H9 (cell line): ENCODE measurements at regions not wholly inside any gene's neighbourhood (a gene's known extent, or its start where the extent isn't known, plus 50 kb on each side); places are given as distances from the start of the nearest gene placed in this dataset.
"Not testable (repeated sequence)": the region's sequence is repeated elsewhere in the genome, so short reads cannot be mapped to it uniquely, and the experiment has no call there.

Source experiments
- DNase-seq: peaks from one replicate; pipeline ENCODE4 v3.0.0-alpha.2; 2017
- H2AFZ ChIP-seq: one replicate; pipeline ENCODE4 v1.6.1; 2013; ENCODE audit warnings: mild to moderate bottlenecking, low read length, control low read depth, moderate library complexity
- H2AK5ac ChIP-seq: 2 replicates; pipeline ENCODE4 v1.6.1; 2013; ENCODE audit warnings: low read length, control low read depth, mixed read lengths; ENCODE audit not compliant: insufficient read length
- H2BK120ac ChIP-seq: one replicate; pipeline ENCODE4 v1.6.1; 2013; ENCODE audit warnings: low read depth, mild to moderate bottlenecking, low read length, control low read depth, inconsistent platforms; ENCODE audit not compliant: poor library complexity, severe bottlenecking
- H2BK12ac ChIP-seq: 2 replicates; pipeline ENCODE4 v1.6.1; 2013; ENCODE audit warnings: low read length, control low read depth, mixed read lengths, low read depth; ENCODE audit not compliant: insufficient read length
- H2BK15ac ChIP-seq: 2 replicates; pipeline ENCODE4 v1.6.1; 2013; ENCODE audit warnings: low read depth, low read length, control low read depth
- H2BK20ac ChIP-seq: one replicate; pipeline ENCODE4 v1.6.1; 2013; ENCODE audit warnings: low read depth, mild to moderate bottlenecking, low read length, control low read depth, inconsistent platforms; ENCODE audit not compliant: poor library complexity, severe bottlenecking
- H2BK5ac ChIP-seq: 2 replicates; pipeline ENCODE4 v1.6.1; 2013; ENCODE audit warnings: low read length, control low read depth, mixed read lengths; ENCODE audit not compliant: insufficient read length
- H3K14ac ChIP-seq: 2 replicates; pipeline ENCODE4 v1.6.1; 2013; ENCODE audit warnings: low read length, control low read depth; ENCODE audit not compliant: insufficient read depth
- H3K18ac ChIP-seq: 2 replicates; pipeline ENCODE4 v1.6.1; 2013; ENCODE audit warnings: low read depth, mild to moderate bottlenecking, mixed read lengths, low read length, control low read depth; ENCODE audit not compliant: insufficient read length
- H3K23ac ChIP-seq: 2 replicates; pipeline ENCODE4 v1.6.1; 2013; ENCODE audit warnings: low read length, control low read depth, mixed read lengths, low read depth; ENCODE audit not compliant: insufficient read length
- H3K23me2 ChIP-seq: 2 replicates; pipeline ENCODE4 v1.6.1; 2013; ENCODE audit warnings: low read depth, mild to moderate bottlenecking, mixed read lengths, low read length, control low read depth; ENCODE audit not compliant: insufficient read length, poor library complexity, severe bottlenecking
- H3K27ac ChIP-seq: 2 replicates; pipeline ENCODE4 v1.5.1; 2013; ENCODE audit warnings: low read length, control low read depth, mixed read lengths, low read depth; ENCODE audit not compliant: insufficient read length
- H3K27me3 ChIP-seq: 2 replicates; pipeline ENCODE4 v1.6.1; 2013; ENCODE audit warnings: low read length, control low read depth, inconsistent platforms; ENCODE audit not compliant: insufficient read depth
- H3K4ac ChIP-seq: 2 replicates; pipeline ENCODE4 v1.6.1; 2013; ENCODE audit warnings: low read depth, mild to moderate bottlenecking, control low read depth, inconsistent platforms, low read length, moderate library complexity
- H3K4me1 ChIP-seq: 2 replicates; pipeline ENCODE4 v1.6.1; 2013; ENCODE audit warnings: low read length, control low read depth, inconsistent platforms; ENCODE audit not compliant: insufficient read depth
- H3K4me2 ChIP-seq: 2 replicates; pipeline ENCODE4 v1.6.1; 2013; ENCODE audit warnings: low read length, control low read depth, mixed read lengths; ENCODE audit not compliant: insufficient read length, insufficient read depth
- H3K56ac ChIP-seq: 2 replicates; pipeline ENCODE4 v1.6.1; 2013; ENCODE audit warnings: low read depth, mild to moderate bottlenecking, mixed read lengths, low read length, control low read depth; ENCODE audit not compliant: insufficient read length
- H3K79me1 ChIP-seq: 2 replicates; pipeline ENCODE4 v1.6.1; 2013; ENCODE audit warnings: low read depth, mild to moderate bottlenecking, moderate library complexity, low read length, control low read depth, inconsistent platforms; ENCODE audit not compliant: insufficient read depth, poor library complexity, severe bottlenecking
- H3K79me2 ChIP-seq: 2 replicates; pipeline ENCODE4 v1.6.1; 2013; ENCODE audit warnings: low read length, control low read depth, inconsistent platforms; ENCODE audit not compliant: insufficient read depth
- H3K9ac ChIP-seq: 2 replicates; pipeline ENCODE4 v1.6.1; 2013; ENCODE audit warnings: low read length, control low read depth, mixed read lengths; ENCODE audit not compliant: insufficient read length; ENCODE audit errors: extremely low read depth
- H3K9me3 ChIP-seq: one replicate; pipeline ENCODE4 v1.6.1; 2013; ENCODE audit warnings: low read depth, low read length, inconsistent platforms; ENCODE audit not compliant: control insufficient read depth
- H3T11ph ChIP-seq: one replicate; pipeline ENCODE4 v1.6.1; 2013; ENCODE audit warnings: mild to moderate bottlenecking, low read length, control low read depth, inconsistent platforms
- H4K20me1 ChIP-seq: one replicate; pipeline ENCODE4 v1.6.1; 2013; ENCODE audit not compliant: control insufficient read depth, insufficient read length, insufficient read depth
- H4K5ac ChIP-seq: 2 replicates; pipeline ENCODE4 v1.6.1; 2013; ENCODE audit warnings: low read depth, mild to moderate bottlenecking, mixed read lengths, low read length, control low read depth; ENCODE audit not compliant: insufficient read length
- H4K8ac ChIP-seq: replicated peaks from 2 replicates; pipeline ENCODE4 v1.6.1; 2013; ENCODE audit warnings: low read length, control low read depth, mixed read lengths, low read depth; ENCODE audit not compliant: insufficient read length
- H4K91ac ChIP-seq: 2 replicates; pipeline ENCODE4 v1.6.1; 2013; ENCODE audit warnings: low read depth, mild to moderate bottlenecking, moderate library complexity, mixed read lengths, low read length, control low read depth; ENCODE audit not compliant: insufficient read length
- H3K27ac Mint-ChIP-seq, 3 experiments: 2 replicates in 2 of 3; 3 replicates in 1 of 3; pipeline ENCODE4 v1.8.0; 2020 to 2021; ENCODE audit warnings: mixed read lengths in 3 of 3, mild to moderate bottlenecking in 1 of 3, moderate library complexity in 1 of 3
- H3K27me3 Mint-ChIP-seq: 2 replicates; pipeline ENCODE4 v1.8.0; 2021; ENCODE audit warnings: low read depth, mild to moderate bottlenecking, moderate library complexity, mixed read lengths
- H3K36me3 Mint-ChIP-seq, 3 experiments: 2 replicates in 2 of 3; 3 replicates in 1 of 3; pipeline ENCODE4 v1.8.0; 2020 to 2021; ENCODE audit warnings: low read depth in 3 of 3, mixed read lengths in 3 of 3; ENCODE audit not compliant: insufficient read depth in 1 of 3
- H3K4me1 Mint-ChIP-seq, 2 experiments: 2 replicates each; pipeline ENCODE4 v1.8.0; 2020; ENCODE audit warnings: mixed read lengths in 2 of 2
- H3K4me3 Mint-ChIP-seq, 2 experiments: 2 replicates in 1 of 2; 3 replicates in 1 of 2; pipeline ENCODE4 v1.8.0; 2020 to 2021; ENCODE audit warnings: mild to moderate bottlenecking in 2 of 2, mixed read lengths in 2 of 2, moderate library complexity in 1 of 2
- H3K9me3 Mint-ChIP-seq, 2 experiments: 2 replicates in 1 of 2; 3 replicates in 1 of 2; pipeline ENCODE4 v1.8.0; 2020; ENCODE audit warnings: mild to moderate bottlenecking in 2 of 2, mixed read lengths in 2 of 2, moderate library complexity in 1 of 2
- WGBS: extraction: QIAGEN DNeasy Blood & Tissue Kit; methylation state at CpG from one replicate; pipeline ENCODE4 v1.1.7; 2013; ENCODE audit warnings: missing lambda C conversion rate, low lambda C conversion rate, mixed read lengths; ENCODE audit not compliant: insufficient read length; ENCODE audit errors: extremely low coverage; 5-methylcytosine and 5-hydroxymethylcytosine counted together

DNA sequence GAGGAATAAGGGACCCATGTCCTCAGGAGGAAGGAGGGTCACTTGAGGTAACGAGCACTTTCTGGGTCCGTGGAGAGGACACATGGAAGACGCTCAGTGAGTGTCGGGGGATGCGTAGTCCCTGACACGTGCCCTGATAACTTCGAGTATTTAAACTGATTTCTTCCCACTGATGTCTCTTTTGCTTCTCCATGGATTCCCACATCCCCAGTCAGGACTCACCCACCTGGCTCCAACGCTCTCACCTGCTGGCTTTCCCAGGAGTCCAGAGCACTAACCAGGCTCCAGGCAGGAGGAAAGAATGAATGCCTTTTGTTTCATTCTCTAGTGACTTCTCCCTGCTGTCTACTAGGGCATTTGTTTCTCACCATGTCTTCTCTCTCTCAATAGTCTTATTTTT, 81.2 kb upstream of the NBPF11 start:
- H4K20me1 ChIP-seq, H3K36me3 Mint-ChIP-seq, H3T11ph ChIP-seq, H4K5ac ChIP-seq, H2BK12ac ChIP-seq, H3K27me3 Mint-ChIP-seq, H3K4ac ChIP-seq, H2BK5ac ChIP-seq, H3K9me3 Mint-ChIP-seq, H2AFZ ChIP-seq, H2BK20ac ChIP-seq, H3K79me2 ChIP-seq, H3K27ac Mint-ChIP-seq, H3K27me3 ChIP-seq, H3K4me1 Mint-ChIP-seq, H3K23ac ChIP-seq, H3K9ac ChIP-seq, H3K4me2 ChIP-seq, H3K27ac ChIP-seq, H3K4me3 Mint-ChIP-seq, H3K23me2 ChIP-seq, H3K18ac ChIP-seq, H4K8ac ChIP-seq, H2BK120ac ChIP-seq, H3K79me1 ChIP-seq, H3K4me1 ChIP-seq, DNase-seq, H3K9me3 ChIP-seq, H2AK5ac ChIP-seq, H3K56ac ChIP-seq, H2BK15ac ChIP-seq, H4K91ac ChIP-seq, H3K14ac ChIP-seq: not testable (repeated sequence)
- no CpG with 5 or more reads among the region's 8 CpGs for WGBS

GRCh38 chr1:148228846-148229245, 76.8 kb upstream of the NBPF11 start:
- H2BK12ac ChIP-seq, H2BK5ac ChIP-seq: not testable (repeated sequence)

More at GRCh38 chr1:148228846-148229245, 76.8 kb upstream of the NBPF11 start:
- H4K91ac ChIP-seq, H3K23me2 ChIP-seq, DNase-seq, H2AFZ ChIP-seq, H3K79me2 ChIP-seq, H3K79me1 ChIP-seq, H2BK20ac ChIP-seq, H3K4me1 ChIP-seq, H3K27me3 Mint-ChIP-seq, H3K27ac Mint-ChIP-seq, H2BK15ac ChIP-seq, H3K23ac ChIP-seq, H3K27ac ChIP-seq, H3K4ac ChIP-seq, H2AK5ac ChIP-seq, H3K9me3 Mint-ChIP-seq, H3K9me3 ChIP-seq, H4K8ac ChIP-seq, H4K5ac ChIP-seq, H3T11ph ChIP-seq, H4K20me1 ChIP-seq, H3K18ac ChIP-seq, H3K4me2 ChIP-seq, H3K4me3 Mint-ChIP-seq, H3K36me3 Mint-ChIP-seq, H3K27me3 ChIP-seq, H3K9ac ChIP-seq, H3K14ac ChIP-seq, H3K4me1 Mint-ChIP-seq, H3K56ac ChIP-seq, H2BK120ac ChIP-seq: not testable (repeated sequence)
- WGBS: no CpG with 5 or more reads among the region's 5 CpGs
